HG03066 (cell line): ENCODE measurements at regions not wholly inside any gene's neighbourhood (a gene's known extent, or its start where the extent isn't known, plus 50 kb on each side); places are given as distances from the start of the nearest gene placed in this dataset.

ENCODE experiments used
- ATAC-seq: cut with Tn5 transposase; IDR thresholded peaks from one replicate; pipeline ENCODE4 v1.9.1; 2021; ENCODE audit warnings: low read depth; ENCODE audit not compliant: unreplicated experiment

GRCh38 chr5:125189531-125189941 is 443.1 kb upstream of the ZNF608 start:
- no peak for ATAC-seq

- no peak for ATAC-seq
Observed at GRCh38 chr5:125190232-125191087, 444.0 kb upstream of the ZNF608 start.

- no peak for ATAC-seq
Observed at GRCh38 chr5:125194883-125195282, 448.4 kb upstream of the ZNF608 start.

- no peak for ATAC-seq
Observed at GRCh38 chr5:125196481-125197111, 450.2 kb upstream of the ZNF608 start.

GRCh38 chr5:125197321-125197720 is 450.9 kb upstream of the ZNF608 start:
- ATAC-seq = no peak

GRCh38 chr5:125198270-125198974 is 452.0 kb upstream of the ZNF608 start:
- no peak for ATAC-seq

GRCh38 chr5:125199373-125199772 is 452.9 kb upstream of the ZNF608 start:
- no peak for ATAC-seq

GRCh38 chr5:125199968-125200865 is 453.8 kb upstream of the ZNF608 start:
- no peak for ATAC-seq

- ATAC-seq = no peak
Observed at GRCh38 chr5:125200866-125201373, 454.5 kb upstream of the ZNF608 start.

- no peak for ATAC-seq
Observed at GRCh38 chr5:125201446-125202052, 455.1 kb upstream of the ZNF608 start.

- no peak for ATAC-seq
Observed at GRCh38 chr5:125202353-125202752, 455.9 kb upstream of the ZNF608 start.

GRCh38 chr5:125202871-125203438 is 456.5 kb upstream of the ZNF608 start:
- no peak for ATAC-seq

GRCh38 chr5:125203912-125204311 is 457.5 kb upstream of the ZNF608 start:
- ATAC-seq = no peak

- no peak for ATAC-seq
Observed at GRCh38 chr5:125205601-125206225, 459.3 kb upstream of the ZNF608 start.

- no peak for ATAC-seq
Observed at GRCh38 chr5:125207856-125208255, 461.4 kb upstream of the ZNF608 start.

GRCh38 chr5:125209650-125210049 is 463.2 kb upstream of the ZNF608 start:
- no peak for ATAC-seq

GRCh38 chr5:125210242-125210947 is 464.0 kb upstream of the ZNF608 start:
- no peak for ATAC-seq

- peak; percentile 95 for ATAC-seq
Observed at GRCh38 chr5:125214080-125214479, 467.6 kb upstream of the ZNF608 start.
